Heart left ventricle (tissue), 16 donors: ENCODE measurements at regions not wholly inside any gene's neighbourhood (a gene's known extent, or its start where the extent isn't known, plus 50 kb on each side); places are given as distances from the start of the nearest gene placed in this dataset.

Experiments
- ATAC-seq, 4 donors: fragments of 200-7000 bp; cut with Tn5 transposase; one replicate each; pipeline ENCODE4 v1.9.1; 2020 to 2022; ENCODE audit warnings: moderate library complexity in 4 of 4, mild to moderate bottlenecking in 3 of 4, moderate number of reproducible peaks in 1 of 4
- DNase-seq, 5 donors: peaks; one replicate each; pipeline ENCODE4 v3.0.0-alpha.2; 2020
- H3K27ac ChIP-seq, 12 donors: fragments of 200-600 bp; sonication (generic) in 4 of 12; one replicate each; pipeline versions ENCODE4 v1.5.0 to v1.8.0; 2016 to 2022; ENCODE audit warnings: mild to moderate bottlenecking in 2 of 12
- H3K27me3 ChIP-seq, 9 donors: fragments of 200-600 bp; sonication (generic) in 2 of 9; one replicate each; pipeline versions ENCODE4 v1.5.1 to v1.8.0; 2016 to 2022; ENCODE audit warnings: mild to moderate bottlenecking in 3 of 9
- H3K36me3 ChIP-seq, 9 donors: fragments of 200-600 bp; sonication (generic) in 2 of 9; one replicate each; pipeline versions ENCODE4 v1.5.0 to v1.8.0; 2018 to 2022; ENCODE audit warnings: mild to moderate bottlenecking in 2 of 9
- H3K4me1 ChIP-seq, 12 donors: fragments of 200-600 bp; sonication (generic) in 4 of 12; one replicate each; pipeline versions ENCODE4 v1.5.0 to v1.8.0; 2016 to 2022; ENCODE audit warnings: mild to moderate bottlenecking in 3 of 12
- H3K4me3 ChIP-seq, 12 donors: fragments of 200-600 bp; sonication (generic) in 4 of 12; one replicate each; pipeline versions ENCODE4 v1.5.0 to v1.8.0; 2017 to 2022; ENCODE audit warnings: mild to moderate bottlenecking in 9 of 12, moderate library complexity in 4 of 12
- H3K9me3 ChIP-seq, 12 donors: fragments of 200-600 bp; sonication (generic) in 4 of 12; one replicate each; pipeline versions ENCODE4 v1.5.0 to v1.8.0; 2016 to 2022; ENCODE audit warnings: mild to moderate bottlenecking in 1 of 12
- POLR2A ChIP-seq, 2 donors: fragments of 450-650 bp; IDR thresholded peaks; one replicate each; pipeline ENCODE4 v1.6.1; 2017; ENCODE audit warnings: antibody characterized with exemption in 2 of 2, mild to moderate bottlenecking in 2 of 2, moderate library complexity in 2 of 2
- WGBS, 4 donors: extraction: QIAGEN DNeasy Blood & Tissue Kit in 2 of 4; methylation state at CpG; one replicate each; pipeline versions ENCODE4 v1.1.5 to v1.1.7; 2013 to 2018; 5-methylcytosine and 5-hydroxymethylcytosine counted together
- intact Hi-C, 10 donors: fragments of 100-400 bp; cut with DNase I; formaldehyde crosslinking; loops; one replicate each; pipeline versions ENCODE4 v1.11.1 to v1.14.2; 2022
- TF ChIP-seq, protein P1 (sequence below), 12 donors: fragments of 200-600 bp; sonication (generic) in 4 of 12; IDR thresholded peaks; one replicate each; pipeline versions ENCODE4 v1.5.0 to v1.8.0; 2018 to 2022; ENCODE audit warnings: antibody characterized with exemption in 12 of 12, mild to moderate bottlenecking in 5 of 12
- donor health status: ischemic (EF 13 %, LVEDD 7.1; RV severe dilation, severe dysfunction).
- donor health status: healthy with polysubstance abuse.
- donor health status: DM: no; HTN: yes; CAD: no.
- donor health status: DM: no; HTN: no; CAD: no.
- donor health status: ischemic (EF 25% LVEDD 6.9; RV normal size, moderate dysfunction).
- donor health status: ischemic (EF 25% LVEDD 5.7; RV mildly dilated, moderate dysfunction).
- donor health status: healthy.
- donor health status: DM: yes; HTN: yes; CAD: no.
- donor health status: ischemic (EF 35%, LVEDD 5.7; RV mildly dilated, moderate dysfunction).
- donor health status: nonischemic (EF 11% LVEDD 7.7; RV severe dilation, severe dysfunction).
- donor health status: DM: yes; HTN: yes; CAD: no.
- donor health status: PGD.
- donor health status: ischemic (EF 29% LVEDD 5.4; RV normal size, mild dysfunction).
- donor health status: nonischemic (EF 23%, LVEDD 6.1; RV moderate dilation, normal function).

DNA sequence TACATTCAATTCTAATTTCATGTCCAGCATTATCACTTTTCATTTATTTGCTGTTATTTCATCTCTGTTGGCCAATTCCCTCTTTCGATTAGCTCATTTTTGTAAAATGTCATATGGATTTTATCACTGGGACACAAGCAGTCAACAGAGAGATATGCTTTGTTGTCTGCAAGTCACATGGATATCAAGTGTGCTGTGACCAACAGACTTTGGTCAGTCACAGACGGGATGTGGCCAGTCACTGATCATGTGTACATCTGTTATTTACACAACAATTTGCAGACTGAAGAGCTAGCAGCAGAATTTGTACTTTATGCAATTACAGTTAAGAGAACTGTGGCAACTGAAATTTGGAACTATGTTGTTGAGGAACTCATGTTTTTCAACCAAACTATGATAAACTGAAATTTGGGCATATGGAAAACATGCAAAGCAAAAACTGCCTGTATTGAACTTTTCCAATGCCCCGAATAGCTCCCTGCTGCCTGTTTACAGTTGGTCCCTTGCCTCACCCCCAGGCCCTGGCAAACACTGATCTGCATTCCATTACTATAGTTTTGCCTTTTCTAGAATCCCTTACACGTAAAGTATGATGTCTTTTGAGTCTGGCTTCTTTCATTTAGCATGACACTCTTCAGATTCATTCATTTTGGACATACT lies 104.4 kb downstream of the RPL22L1 start:
- Histone ChIP-seq H3K27me3 (no peaks in the 10 kb centered on the region), H3K36me3 (no peaks in the 10 kb centered on the region), H3K4me3 (no peak overlapping the region), H3K4me1 (peaks cover 0 to 5% (median 0%) of the 10 kb centered on the region in 12 donors), H3K9me3 (no peaks in the 10 kb centered on the region), H3K27ac (no peak overlapping the region)
- intact Hi-C loops, result no loop called here
- WGBS, 4 donors, result 61 to 65% (median 62%) methylated on average over 4 of the region's 4 CpGs
- no peak for DNase-seq
- TF ChIP-seq, protein P1, sequence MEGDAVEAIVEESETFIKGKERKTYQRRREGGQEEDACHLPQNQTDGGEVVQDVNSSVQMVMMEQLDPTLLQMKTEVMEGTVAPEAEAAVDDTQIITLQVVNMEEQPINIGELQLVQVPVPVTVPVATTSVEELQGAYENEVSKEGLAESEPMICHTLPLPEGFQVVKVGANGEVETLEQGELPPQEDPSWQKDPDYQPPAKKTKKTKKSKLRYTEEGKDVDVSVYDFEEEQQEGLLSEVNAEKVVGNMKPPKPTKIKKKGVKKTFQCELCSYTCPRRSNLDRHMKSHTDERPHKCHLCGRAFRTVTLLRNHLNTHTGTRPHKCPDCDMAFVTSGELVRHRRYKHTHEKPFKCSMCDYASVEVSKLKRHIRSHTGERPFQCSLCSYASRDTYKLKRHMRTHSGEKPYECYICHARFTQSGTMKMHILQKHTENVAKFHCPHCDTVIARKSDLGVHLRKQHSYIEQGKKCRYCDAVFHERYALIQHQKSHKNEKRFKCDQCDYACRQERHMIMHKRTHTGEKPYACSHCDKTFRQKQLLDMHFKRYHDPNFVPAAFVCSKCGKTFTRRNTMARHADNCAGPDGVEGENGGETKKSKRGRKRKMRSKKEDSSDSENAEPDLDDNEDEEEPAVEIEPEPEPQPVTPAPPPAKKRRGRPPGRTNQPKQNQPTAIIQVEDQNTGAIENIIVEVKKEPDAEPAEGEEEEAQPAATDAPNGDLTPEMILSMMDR (IDR thresholded peaks at IDR 0.05), result no peak
- TF ChIP-seq POLR2A (IDR thresholded peaks at IDR 0.05), result no peak
- ATAC-seq, result no peak

DNA sequence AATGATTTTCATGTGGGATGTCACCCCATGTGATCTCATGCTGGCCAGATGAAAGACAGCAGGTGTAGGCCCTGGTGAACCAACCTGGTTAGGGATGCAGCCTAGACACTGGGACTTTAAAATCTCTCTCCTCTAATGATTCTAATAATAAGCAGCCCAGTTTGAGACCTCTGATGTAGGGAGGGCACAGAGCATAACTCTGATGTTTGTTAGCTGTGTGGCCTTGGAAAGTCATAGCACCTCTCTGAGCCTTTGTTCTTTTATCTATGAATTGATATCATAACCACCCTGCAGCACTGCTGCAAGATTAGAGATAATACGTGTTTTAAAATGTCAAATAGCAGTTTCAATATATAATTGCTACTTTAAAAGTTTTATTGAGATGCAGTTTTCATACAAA lies 106.0 kb downstream of the RPL22L1 start:
- ATAC-seq, result no peak
- no peak overlapping the region for H3K4me3 ChIP-seq
- TF ChIP-seq, protein P1 (IDR thresholded peaks at IDR 0.05), result no peak
- TF ChIP-seq POLR2A (IDR thresholded peaks at IDR 0.05), result no peak
- H3K9me3 ChIP-seq, result no peaks in the 10 kb centered on the region
- DNase-seq, result no peak
- H3K4me1 ChIP-seq, result peaks cover 0 to 6% (median 0%) of the 10 kb centered on the region in 12 donors
- intact Hi-C loops, result no loop called here
- 72 to 78% (median 75%) methylated on average over 1 of the region's 1 CpG for WGBS, 4 donors
- H3K27me3 ChIP-seq, result no peaks in the 10 kb centered on the region
- H3K36me3 ChIP-seq, result no peaks in the 10 kb centered on the region
- no peak overlapping the region for H3K27ac ChIP-seq

DNA sequence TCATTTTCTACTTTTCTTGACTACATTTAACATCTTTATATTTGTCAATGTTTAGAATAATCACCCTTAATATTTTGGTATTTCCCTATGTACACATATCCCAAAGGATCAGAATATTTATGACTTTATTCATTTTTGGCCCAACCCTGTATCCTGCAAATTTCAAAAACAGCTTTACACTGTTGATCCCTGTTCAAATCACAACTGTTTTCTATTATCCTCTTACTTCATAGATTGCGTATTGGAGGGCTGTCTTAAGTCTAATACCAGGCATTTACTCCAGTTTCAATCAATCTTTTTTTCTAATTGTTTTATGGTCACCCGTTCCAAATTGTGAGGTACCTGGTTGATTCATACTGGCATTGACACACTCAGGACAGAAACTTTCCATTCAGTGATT lies 107.9 kb downstream of the RPL22L1 start:
- TF ChIP-seq POLR2A (IDR thresholded peaks at IDR 0.05), result no peak
- TF ChIP-seq, protein P1 (IDR thresholded peaks at IDR 0.05), result no peak
- 87 to 94% (median 92%) methylated on average over 2 of the region's 2 CpGs for WGBS, 4 donors
- H3K27me3 ChIP-seq, result no peaks in the 10 kb centered on the region
- H3K27ac ChIP-seq, result no peak overlapping the region
- ATAC-seq (no peak), DNase-seq (no peak)
- intact Hi-C loops, result no loop called here
- H3K36me3 ChIP-seq, result no peaks in the 10 kb centered on the region
- no peak overlapping the region for H3K4me3 ChIP-seq
- H3K9me3 ChIP-seq, result no peaks in the 10 kb centered on the region
- peaks cover 0 to 6% (median 0%) of the 10 kb centered on the region in 12 donors for H3K4me1 ChIP-seq

DNA sequence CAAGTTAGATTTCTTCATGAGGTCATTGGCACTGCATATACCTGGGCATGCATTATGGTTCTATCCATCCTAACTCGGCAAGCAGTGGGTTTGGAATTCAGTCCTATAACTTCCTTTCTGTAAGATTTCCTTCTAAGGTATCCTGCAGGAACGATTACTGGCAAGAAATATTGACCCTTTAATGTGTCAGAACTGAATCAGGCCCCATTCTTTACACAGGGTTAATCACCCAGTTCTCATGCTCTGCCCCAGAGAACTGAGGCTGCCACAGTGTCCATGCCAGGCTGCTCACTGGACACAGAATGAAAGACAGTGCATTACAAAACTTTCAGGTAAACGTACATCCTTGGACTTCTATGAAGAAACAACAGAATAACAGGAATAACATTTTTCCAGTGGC lies 108.9 kb downstream of the RPL22L1 start:
- Histone ChIP-seq H3K36me3 (no peaks in the 10 kb centered on the region), H3K4me1 (peaks cover 0 to 6% (median 0%) of the 10 kb centered on the region in 12 donors), H3K9me3 (no peaks in the 10 kb centered on the region), H3K27ac (no peak overlapping the region), H3K27me3 (no peaks in the 10 kb centered on the region), H3K4me3 (no peak overlapping the region)
- TF ChIP-seq, protein P1 (IDR thresholded peaks at IDR 0.05), result no peak
- no peak for TF ChIP-seq POLR2A (IDR thresholded peaks at IDR 0.05)
- intact Hi-C loops, result no loop called here
- 63 to 75% (median 71%) methylated on average over 3 of the region's 3 CpGs for WGBS, 4 donors
- no peak for DNase-seq
- no peak for ATAC-seq
